Activated B cell treated with CpG ODN at 0.5 μM for 24 hours (primary cell): ENCODE measurements at regions not wholly inside any gene's neighbourhood (a gene's known extent, or its start where the extent isn't known, plus 50 kb on each side); places are given as distances from the start of the nearest gene placed in this dataset.

Experiments used
- ATAC-seq: fragments of 200-7000 bp; cut with Tn5 transposase; one replicate; pipeline ENCODE4 v1.10.0; 2021; ENCODE audit warnings: low read depth, mild to moderate bottlenecking, moderate library complexity
- CTCF ChIA-PET: fragments of 350-600 bp; sonication (Branson Sonifier 250); formaldehyde crosslinking; loops from one replicate; lab custom pipeline; 2021; ENCODE audit warnings: antibody characterized with exemption; lab: Charles Lee
- POLR2A ChIA-PET: fragments of 350-600 bp; sonication (Branson Sonifier 250); formaldehyde crosslinking; loops from one replicate; lab custom pipeline; 2021; ENCODE audit warnings: antibody characterized with exemption; lab: Charles Lee
- DNase-seq: peaks from one replicate; pipeline ENCODE4 v3.0.0; 2022
- H3K27ac Mint-ChIP-seq: one replicate; pipeline ENCODE4 v1.8.0; 2020; ENCODE audit warnings: mixed read lengths
- H3K27me3 Mint-ChIP-seq: one replicate; pipeline ENCODE4 v1.8.0; 2021; ENCODE audit warnings: mixed read lengths
- H3K36me3 Mint-ChIP-seq: one replicate; pipeline ENCODE4 v1.8.0; 2021; ENCODE audit warnings: low read depth, mixed read lengths
- H3K4me1 Mint-ChIP-seq: one replicate; pipeline ENCODE4 v1.8.0; 2021; ENCODE audit warnings: mixed read lengths
- H3K4me3 Mint-ChIP-seq: one replicate; pipeline ENCODE4 v1.8.0; 2020; ENCODE audit warnings: mild to moderate bottlenecking, mixed read lengths
- H3K9me3 Mint-ChIP-seq: one replicate; pipeline ENCODE4 v1.8.0; 2020; ENCODE audit warnings: mixed read lengths
- CTCF ChIP-seq: fragments of 200-600 bp; IDR thresholded peaks from one replicate; pipeline ENCODE4 v1.8.0; 2022; ENCODE audit warnings: antibody characterized with exemption, mild to moderate bottlenecking
- intact Hi-C: fragments of 100-400 bp; cut with micrococcal nuclease; formaldehyde crosslinking; loops from one replicate; pipeline ENCODE4 v1.15.1; 2024

DNA sequence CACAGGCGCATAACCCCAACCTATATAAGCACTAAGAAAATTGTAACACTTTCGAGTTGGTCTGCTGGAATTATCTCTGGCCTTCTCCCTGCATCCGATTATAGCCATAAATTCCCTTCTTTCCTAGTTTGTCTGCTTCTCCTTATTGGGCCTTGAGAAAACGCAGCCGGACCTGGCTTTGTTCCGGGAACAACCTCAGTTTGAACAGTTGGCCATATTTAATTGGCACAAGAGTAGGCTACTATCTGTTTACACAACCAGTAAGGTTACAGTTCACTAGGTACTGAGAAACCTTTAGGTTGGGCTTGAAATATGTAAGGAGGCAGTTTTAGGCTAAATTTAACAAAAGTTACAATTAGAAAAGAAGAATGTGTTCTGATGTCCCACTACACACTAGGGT lies 176.1 kb downstream of the IPO8 start:
- TF ChIP-seq CTCF, result no peak
- Mint-ChIP-seq H3K36me3 (no peaks in the 10 kb centered on the region), H3K4me3 (no peak overlapping the region), H3K27me3 (no peaks in the 10 kb centered on the region), H3K9me3 (peaks cover 2% of the 10 kb centered on the region), H3K4me1 (no peaks in the 10 kb centered on the region), H3K27ac (no peak overlapping the region)
- DNase-seq, result no peak
- POLR2A ChIA-PET, result no interaction called here
- intact Hi-C loops, result no loop called here
- no peak for ATAC-seq
- CTCF ChIA-PET, result no interaction called here

GRCh38 chr12:30517320-30517719 lies 178.3 kb downstream of the IPO8 start:
- TF ChIP-seq CTCF, result no peak
- no peaks in the 10 kb centered on the region for H3K36me3 Mint-ChIP-seq
- no peak overlapping the region for H3K4me3 Mint-ChIP-seq
- ATAC-seq (no peak), DNase-seq (no peak)
- POLR2A ChIA-PET, result no interaction called here
- CTCF ChIA-PET, result no interaction called here
- no peak overlapping the region for H3K27ac Mint-ChIP-seq
- intact Hi-C loops, result no loop called here
- no peaks in the 10 kb centered on the region for H3K27me3 Mint-ChIP-seq
- H3K9me3 Mint-ChIP-seq, result peaks cover 2% of the 10 kb centered on the region
- H3K4me1 Mint-ChIP-seq, result no peaks in the 10 kb centered on the region

GRCh38 chr12:30515351-30515750 lies 180.3 kb downstream of the IPO8 start:
- Mint-ChIP-seq H3K4me1 (no peaks in the 10 kb centered on the region), H3K27ac (no peak overlapping the region), H3K4me3 (no peak overlapping the region), H3K9me3 (peaks cover 2% of the 10 kb centered on the region), H3K36me3 (no peaks in the 10 kb centered on the region), H3K27me3 (no peaks in the 10 kb centered on the region)
- DNase-seq (no peak), ATAC-seq (no peak)
- no peak for TF ChIP-seq CTCF
- CTCF ChIA-PET, result no interaction called here
- POLR2A ChIA-PET, result no interaction called here
- intact Hi-C loops, result no loop called here

DNA sequence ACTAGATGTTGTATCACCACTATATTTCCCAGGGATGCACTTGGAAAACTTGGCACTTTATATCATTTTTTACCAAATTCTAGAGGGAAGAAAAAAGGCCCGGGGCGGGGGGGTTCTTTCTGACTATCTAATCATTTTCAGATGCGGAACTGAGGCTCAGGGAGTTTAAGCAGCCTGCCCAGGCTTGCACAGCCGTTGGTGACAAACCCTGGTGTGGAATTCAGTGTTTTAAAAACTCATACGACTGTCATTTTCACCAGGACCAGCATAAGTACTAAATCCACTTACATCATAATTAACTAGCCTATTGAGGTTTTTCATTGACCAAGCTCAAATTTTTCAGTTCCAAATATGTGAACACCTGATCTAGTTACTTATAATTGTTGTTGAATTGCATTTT lies 181.0 kb downstream of the IPO8 start:
- H3K36me3 Mint-ChIP-seq, result no peaks in the 10 kb centered on the region
- no peak overlapping the region for H3K4me3 Mint-ChIP-seq
- intact Hi-C loops, result no loop called here
- peaks cover 2% of the 10 kb centered on the region for H3K9me3 Mint-ChIP-seq
- H3K27me3 Mint-ChIP-seq, result no peaks in the 10 kb centered on the region
- no peak for TF ChIP-seq CTCF
- no peak for ATAC-seq
- POLR2A ChIA-PET, result no interaction called here
- no peak for DNase-seq
- H3K27ac Mint-ChIP-seq, result no peak overlapping the region
- H3K4me1 Mint-ChIP-seq, result no peaks in the 10 kb centered on the region
- CTCF ChIA-PET, result no interaction called here

- no peaks in the 10 kb centered on the region for H3K27me3 Mint-ChIP-seq
- ATAC-seq (no peak), DNase-seq (no peak)
- H3K9me3 Mint-ChIP-seq, result peaks cover 2% of the 10 kb centered on the region
- POLR2A ChIA-PET, result no interaction called here
- no peaks in the 10 kb centered on the region for H3K4me1 Mint-ChIP-seq
- intact Hi-C loops, result no loop called here
- no peaks in the 10 kb centered on the region for H3K36me3 Mint-ChIP-seq
- H3K27ac Mint-ChIP-seq, result no peak overlapping the region
- CTCF ChIA-PET, result no interaction called here
- H3K4me3 Mint-ChIP-seq, result no peak overlapping the region
- TF ChIP-seq CTCF, result no peak
Measured at GRCh38 chr12:30508205-30508967, 187.3 kb downstream of the IPO8 start.
